NCI-H2196 (cell line): ENCODE measurements at regions not wholly inside any gene's neighbourhood (a gene's known extent, or its start where the extent isn't known, plus 50 kb on each side); places are given as distances from the start of the nearest gene placed in this dataset.
"Not testable (repeated sequence)": the region's sequence is repeated elsewhere in the genome, so short reads cannot be mapped to it uniquely, and the experiment has no call there.

Experiments used
- DNase-seq: peaks from one replicate; lab custom pipeline; 2025; ENCODE audit not compliant: unreplicated experiment; lab: John Stamatoyannopoulos, UW

- no peak for DNase-seq
Measured at GRCh38 chr5:130845049-130845765, 319.8 kb downstream of the HINT1 start.

- DNase-seq = no peak
Measured at GRCh38 chr5:130836729-130837649, 328.1 kb downstream of the HINT1 start.

GRCh38 chr5:130817598-130818384 is 347.3 kb downstream of the HINT1 start:
- DNase-seq = not testable (repeated sequence)

- no peak for DNase-seq
Measured at GRCh38 chr5:130815246-130815645, 349.8 kb downstream of the HINT1 start.

GRCh38 chr5:130808691-130809090 is 356.4 kb downstream of the HINT1 start:
- no peak for DNase-seq

- DNase-seq = no peak
Measured at GRCh38 chr5:130805648-130806047, 359.4 kb downstream of the HINT1 start.

- DNase-seq = no peak
Measured at GRCh38 chr5:130805036-130805435, 360.0 kb downstream of the HINT1 start.

GRCh38 chr5:130801963-130802362 is 363.1 kb downstream of the HINT1 start:
- no peak for DNase-seq

- no peak for DNase-seq
Measured at GRCh38 chr5:130799015-130799414, 366.0 kb downstream of the HINT1 start.

- no peak for DNase-seq
Measured at GRCh38 chr5:130797303-130797702, 367.8 kb downstream of the HINT1 start.

- no peak for DNase-seq
Measured at GRCh38 chr5:130796902-130797301, 368.2 kb downstream of the HINT1 start.

GRCh38 chr5:130796032-130796431 is 369.0 kb downstream of the HINT1 start:
- DNase-seq = no peak

GRCh38 chr5:130795037-130795436 is 370.0 kb downstream of the HINT1 start:
- DNase-seq = no peak

- no peak for DNase-seq
Measured at GRCh38 chr5:130777794-130778193, 387.3 kb downstream of the HINT1 start.

GRCh38 chr5:130773813-130774212 is 391.2 kb downstream of the HINT1 start:
- DNase-seq = no peak

GRCh38 chr5:130762031-130762430 is 403.0 kb downstream of the HINT1 start:
- DNase-seq = no peak

GRCh38 chr5:130759061-130759460 is 406.0 kb downstream of the HINT1 start:
- no peak for DNase-seq

GRCh38 chr5:130747556-130747955 is 417.5 kb downstream of the HINT1 start:
- DNase-seq = no peak

GRCh38 chr5:130746641-130747040 is 418.4 kb downstream of the HINT1 start:
- not testable (repeated sequence) for DNase-seq

- DNase-seq = no peak
Measured at GRCh38 chr5:130743092-130743491, 422.0 kb downstream of the HINT1 start.

GRCh38 chr5:130740047-130740569 is 424.9 kb downstream of the HINT1 start:
- no peak for DNase-seq
